ENCODE measurements at regions not wholly inside any gene's neighbourhood (a gene's known extent, or its start where the extent isn't known, plus 50 kb on each side); places are given as distances from the start of the nearest gene placed in this dataset.
"Not testable (repeated sequence)": the region's sequence is repeated elsewhere in the genome, so short reads cannot be mapped to it uniquely, and the experiment has no call there.

- DNase-seq, result not testable (repeated sequence)
Measured at GRCh38 chr11:67940440-67940839, 63.5 kb downstream of the UNC93B1 start.

DNA sequence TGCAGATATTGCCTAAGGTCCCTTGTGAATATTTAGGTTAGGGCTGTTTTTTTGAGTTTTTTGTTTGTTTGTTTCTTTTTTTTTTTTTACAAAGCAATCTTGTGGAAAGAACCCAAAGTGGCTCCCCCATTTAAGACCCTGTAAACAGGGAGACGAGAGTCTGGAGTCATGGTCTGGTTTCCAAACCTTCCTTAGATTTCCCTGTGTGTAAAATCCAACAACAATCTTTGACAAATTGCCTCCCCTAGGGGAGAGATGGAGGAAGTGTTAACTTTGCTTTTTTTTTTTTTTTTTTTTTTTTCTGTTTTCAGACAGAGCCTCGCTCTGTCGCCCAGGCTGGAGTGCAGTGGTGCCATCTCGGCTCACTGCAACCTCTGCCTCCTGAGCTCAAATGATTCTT lies 64.9 kb downstream of the UNC93B1 start:
- not testable (repeated sequence) for DNase-seq

DNA sequence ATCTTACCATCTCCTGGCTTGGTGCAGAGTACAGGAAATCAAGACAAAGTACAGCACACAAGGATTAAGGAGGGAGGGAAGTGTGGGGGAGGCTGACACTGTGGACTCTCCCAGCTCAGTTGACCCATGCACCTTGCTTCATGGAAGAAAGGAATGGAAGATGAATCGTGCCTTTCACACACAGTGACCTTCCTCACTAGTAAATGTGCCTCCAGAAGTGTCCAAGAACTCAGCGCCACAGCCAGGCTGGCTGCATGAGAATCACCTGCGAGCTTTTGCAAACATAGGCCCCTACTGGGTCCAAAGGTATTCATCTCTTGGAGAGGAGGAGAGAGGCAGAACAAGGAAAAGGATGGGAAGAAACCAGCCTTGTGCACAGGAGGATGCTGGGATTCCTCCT lies 65.5 kb downstream of the UNC93B1 start:
- not testable (repeated sequence) for DNase-seq

DNA sequence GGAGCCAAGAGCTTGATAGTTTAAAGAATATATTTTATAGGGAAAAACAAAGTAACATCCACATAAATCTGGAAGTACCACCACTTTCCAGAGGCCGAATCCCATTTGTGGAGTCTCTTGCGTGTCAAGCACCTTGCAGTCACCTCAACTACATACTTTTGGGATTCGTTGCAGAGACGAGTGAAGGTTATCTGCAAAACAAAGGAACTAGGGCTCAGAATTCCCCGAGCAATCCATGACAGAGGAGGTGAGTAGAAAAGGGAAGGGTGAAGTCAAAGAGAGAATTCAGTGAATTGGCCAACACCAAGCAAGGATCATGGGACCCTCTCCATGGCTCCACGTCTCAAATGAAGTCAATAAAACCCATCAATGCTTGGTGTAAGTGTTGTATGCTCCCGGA lies 80.3 kb downstream of the UNC93B1 start:
- DNase-seq, result not testable (repeated sequence)

DNA sequence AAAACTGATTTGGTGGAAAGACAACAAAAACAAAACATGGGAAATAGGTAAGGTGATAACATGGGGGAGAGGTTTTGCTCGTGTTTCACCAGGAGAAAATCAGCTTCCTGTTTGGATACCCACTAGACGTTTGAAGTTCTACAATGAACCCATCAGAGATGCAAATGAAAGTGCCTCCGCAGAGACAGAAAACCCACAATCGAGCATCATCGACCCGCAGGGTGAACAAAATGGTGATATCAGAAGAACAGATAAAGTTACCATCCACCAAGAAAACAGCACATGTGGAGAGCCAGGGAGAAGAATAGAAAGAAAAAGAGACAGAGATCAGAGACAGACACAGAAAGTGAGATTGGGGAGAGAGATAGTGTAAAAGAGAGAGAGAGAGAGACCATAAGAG lies 83.4 kb downstream of the UNC93B1 start:
- DNase-seq, result not testable (repeated sequence)

DNA sequence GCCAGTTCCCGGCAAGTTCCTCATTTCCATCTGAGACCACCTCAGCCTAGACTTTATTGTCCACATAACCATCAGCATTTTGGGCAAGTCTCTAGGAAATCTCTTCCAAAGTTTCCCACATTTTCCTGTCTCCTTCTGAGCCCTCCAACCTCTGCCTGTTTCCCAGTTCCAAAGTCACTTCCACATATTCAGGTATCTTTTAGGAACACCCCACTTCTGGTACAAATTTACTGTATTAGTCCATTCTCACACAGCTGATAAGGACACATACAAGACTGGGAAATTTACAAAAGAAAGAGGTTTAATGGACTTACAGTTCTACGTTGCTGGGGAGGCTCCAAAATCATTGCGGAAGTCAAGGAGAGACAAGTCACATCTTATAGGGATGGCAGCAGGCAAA lies 91.7 kb downstream of the UNC93B1 start:
- not testable (repeated sequence) for DNase-seq

- DNase-seq, result not testable (repeated sequence)
Measured at GRCh38 chr11:67911211-67911610, 92.7 kb downstream of the UNC93B1 start.

DNA sequence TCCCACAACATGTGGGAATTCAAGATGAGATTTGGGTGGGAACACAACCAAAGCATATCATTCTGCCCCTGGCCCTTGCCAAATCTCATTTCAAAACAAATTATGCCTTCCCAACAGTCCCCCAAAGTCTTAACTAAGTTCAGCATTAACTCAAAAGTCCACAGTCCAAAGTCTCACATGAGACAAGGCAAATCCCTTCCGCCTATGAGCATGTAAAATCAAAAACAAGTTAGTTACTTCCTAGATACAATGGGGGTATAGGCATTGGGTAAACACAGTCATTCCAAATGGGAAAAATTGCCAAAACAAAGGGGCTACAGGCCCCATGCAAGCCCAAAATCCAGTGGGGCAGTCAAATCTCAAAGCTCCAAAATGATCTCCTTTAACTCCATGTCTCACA lies 93.1 kb downstream of the UNC93B1 start:
- not testable (repeated sequence) for DNase-seq

DNA sequence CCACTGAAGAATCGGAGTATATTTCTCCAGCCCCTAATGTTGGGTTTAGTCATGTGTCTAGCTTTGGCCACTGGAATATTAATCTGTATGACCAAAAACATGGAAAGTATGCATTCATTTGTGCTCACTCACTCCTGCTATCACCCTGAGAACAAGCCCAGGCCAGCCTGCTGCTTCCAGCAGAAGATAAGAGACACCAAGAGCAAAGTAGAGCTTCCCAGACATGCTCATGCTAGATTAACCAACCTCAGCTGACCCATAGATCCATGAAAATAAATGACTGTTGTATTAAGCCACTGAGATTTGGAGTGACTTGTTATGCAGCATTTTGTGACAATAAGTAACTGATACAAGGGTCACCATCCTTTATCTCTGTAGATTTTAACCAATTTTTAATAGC lies 96.9 kb downstream of the UNC93B1 start:
- not testable (repeated sequence) for DNase-seq

- DNase-seq, result not testable (repeated sequence)
Measured at GRCh38 chr11:67899462-67899861, 104.4 kb downstream of the UNC93B1 start.

DNA sequence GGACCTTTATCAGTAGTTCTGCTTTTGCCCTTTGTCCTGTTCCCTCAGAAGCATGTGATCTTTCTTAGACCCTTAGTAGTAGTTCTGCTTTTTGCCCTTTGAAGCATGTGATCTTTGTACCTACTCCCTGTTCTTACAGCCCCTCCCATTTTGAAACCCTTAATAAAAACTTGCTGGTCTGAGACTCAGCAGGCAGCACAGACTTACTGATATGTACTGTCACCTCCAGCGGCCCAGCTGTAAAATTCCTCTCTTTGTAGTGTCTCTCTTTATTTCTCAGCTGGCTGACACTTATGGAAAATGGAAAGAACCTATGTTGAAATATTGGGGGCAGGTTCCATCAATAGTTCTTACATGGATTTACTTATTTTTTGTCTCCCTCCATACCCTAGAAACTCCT lies 110.4 kb downstream of the UNC93B1 start:
- not testable (repeated sequence) for DNase-seq

- not testable (repeated sequence) for DNase-seq
Measured at GRCh38 chr11:67889646-67890045, 114.3 kb downstream of the UNC93B1 start.

GRCh38 chr11:67888056-67888455 lies 115.8 kb downstream of the UNC93B1 start:
- DNase-seq, result not testable (repeated sequence)

DNA sequence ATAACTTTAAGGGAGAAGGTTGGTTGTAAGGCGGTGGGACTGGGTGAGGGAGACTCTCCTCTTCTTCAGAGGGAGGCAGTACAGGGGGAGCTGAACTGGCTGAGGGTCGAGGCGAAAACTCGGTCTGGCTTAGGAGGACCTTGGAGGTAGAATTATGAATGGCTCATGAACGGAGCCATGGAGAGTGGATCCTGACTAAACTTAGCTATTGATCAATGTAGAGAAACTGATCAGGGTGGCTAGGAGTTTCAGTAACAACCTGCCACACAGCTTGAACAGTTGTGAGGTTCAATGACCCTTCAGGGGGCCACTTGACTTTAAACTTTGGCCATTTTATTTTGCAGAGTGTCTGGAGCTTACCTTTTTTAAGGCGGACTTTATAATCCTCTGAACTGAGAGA lies 117.2 kb downstream of the UNC93B1 start:
- DNase-seq, result not testable (repeated sequence)

DNA sequence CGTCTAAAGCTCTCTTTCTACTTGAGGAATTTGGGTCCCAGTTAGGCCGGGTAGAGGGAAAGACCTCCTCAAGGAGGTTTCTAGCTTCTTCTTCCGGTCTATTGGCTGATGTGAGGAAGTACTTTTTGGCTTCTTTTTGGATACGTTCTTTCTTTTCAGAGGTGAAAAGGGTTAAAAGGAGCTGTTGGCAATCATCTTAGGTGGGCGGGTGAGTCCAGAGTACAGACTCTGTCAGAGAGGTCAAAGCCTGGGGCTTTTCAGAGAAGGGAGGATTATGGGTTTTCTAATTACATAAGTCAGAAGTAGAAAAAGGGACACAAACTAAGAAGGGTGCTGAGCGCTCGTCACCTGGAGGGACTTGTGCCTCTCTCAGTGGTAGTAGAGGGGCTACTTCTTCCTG lies 117.7 kb downstream of the UNC93B1 start:
- DNase-seq, result not testable (repeated sequence)

GRCh38 chr11:67885574-67885973 lies 118.3 kb downstream of the UNC93B1 start:
- not testable (repeated sequence) for DNase-seq

GRCh38 chr11:67884761-67885558 lies 118.9 kb downstream of the UNC93B1 start:
- not testable (repeated sequence) for DNase-seq

DNA sequence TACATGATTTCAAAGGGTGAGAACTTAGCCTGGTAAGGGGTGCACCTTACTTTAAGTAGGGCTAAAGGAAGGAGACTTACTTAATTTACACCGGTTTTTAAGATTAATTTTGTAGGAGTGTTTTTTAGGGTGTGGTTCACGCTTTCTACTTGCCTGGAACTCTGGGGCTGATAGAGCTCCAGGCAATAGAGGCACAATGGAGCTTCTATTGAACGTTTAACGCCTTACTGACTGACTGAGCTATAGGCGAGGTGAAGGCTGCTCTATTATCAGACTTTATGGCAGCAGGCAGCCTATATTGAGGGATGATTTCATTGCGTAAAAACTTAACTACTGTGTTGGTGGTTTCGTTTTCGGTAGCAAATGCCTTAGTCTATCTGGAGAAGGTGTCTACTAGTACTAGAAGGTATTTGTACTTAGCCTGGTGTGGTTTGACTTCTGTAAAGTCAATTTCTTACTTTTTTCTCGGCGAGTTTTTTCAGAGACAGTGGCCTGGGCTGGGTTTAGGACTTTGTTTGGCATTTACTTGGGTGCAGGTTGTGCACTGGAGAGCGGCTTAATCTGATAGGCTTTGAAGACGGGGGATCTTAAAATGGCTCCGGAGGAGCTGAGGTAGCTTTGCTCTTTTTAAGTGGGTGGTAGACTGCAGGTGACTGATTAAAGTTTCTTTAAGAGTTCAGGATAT lies 119.7 kb downstream of the UNC93B1 start:
- not testable (repeated sequence) for DNase-seq

- DNase-seq, result not testable (repeated sequence)
Measured at GRCh38 chr11:67882304-67882703, 121.6 kb downstream of the UNC93B1 start.

- DNase-seq, result not testable (repeated sequence)
Measured at GRCh38 chr11:67881836-67882235, 122.1 kb downstream of the UNC93B1 start.

DNA sequence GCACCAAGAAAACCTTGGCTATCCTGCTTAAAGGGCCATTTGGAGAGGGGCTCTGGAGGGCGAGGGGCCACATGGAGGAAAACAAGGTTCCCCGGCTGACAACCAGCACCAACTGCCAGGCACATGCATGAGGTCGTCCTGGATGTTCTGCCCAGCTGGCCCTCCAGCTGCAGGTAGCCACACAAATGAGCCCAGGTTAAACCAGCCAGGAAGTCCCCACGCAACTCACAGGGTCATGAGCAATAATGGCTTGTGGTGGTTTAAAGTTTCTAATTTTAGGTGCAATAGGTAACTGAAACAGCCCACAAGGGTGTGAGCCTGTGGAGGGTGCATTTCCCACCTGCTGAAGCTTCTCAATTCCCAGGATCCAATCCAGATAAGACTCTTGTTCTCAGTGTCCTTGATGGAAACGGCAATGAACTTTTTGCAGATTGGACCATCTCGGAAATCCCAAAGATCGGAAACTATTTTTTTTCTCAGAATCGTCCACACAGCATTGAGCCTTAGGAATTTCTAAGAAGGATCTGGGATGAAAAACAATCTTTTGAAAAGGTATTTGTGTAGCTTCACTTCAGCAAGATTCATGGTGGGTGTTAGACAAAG lies 123.2 kb downstream of the UNC93B1 start:
- DNase-seq, result not testable (repeated sequence)

DNA sequence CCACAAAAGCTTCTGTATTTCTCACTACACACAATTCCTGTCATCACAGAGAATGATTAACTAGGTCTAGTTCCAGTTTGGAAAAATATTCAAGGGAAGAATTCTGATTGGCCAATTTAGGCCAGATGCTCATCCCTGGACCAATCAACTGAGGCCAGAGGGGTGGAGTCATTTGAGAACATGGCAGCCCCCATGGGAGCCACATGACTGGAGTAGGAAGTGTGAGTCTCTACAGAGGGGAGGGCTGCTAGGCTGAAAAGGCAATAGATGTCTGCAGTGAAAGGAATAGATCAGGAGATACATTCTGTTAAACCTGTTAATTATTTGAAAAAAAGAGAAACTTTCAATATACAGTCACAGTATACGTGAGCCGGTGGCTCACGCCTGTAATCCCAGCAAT lies 125.2 kb downstream of the UNC93B1 start:
- not testable (repeated sequence) for DNase-seq

DNA sequence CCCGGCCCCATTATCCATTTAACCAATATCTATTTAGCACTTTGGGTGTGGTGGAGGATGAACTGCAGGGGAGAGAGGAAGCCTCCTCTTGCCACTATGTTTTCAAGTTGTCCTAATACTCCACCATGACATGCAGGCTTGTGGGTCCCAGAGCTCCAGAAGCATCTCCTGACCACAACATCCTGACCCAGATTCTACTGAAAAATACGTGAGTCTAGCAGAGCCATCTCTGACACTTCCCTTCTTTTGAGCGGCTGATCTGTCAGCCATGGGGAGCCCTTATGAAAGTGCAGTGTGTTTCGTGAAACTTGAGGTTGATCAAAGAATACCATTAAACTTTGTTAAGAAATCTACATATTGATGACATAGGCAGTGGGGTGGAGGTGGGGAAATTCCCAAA lies 126.6 kb downstream of the UNC93B1 start:
- not testable (repeated sequence) for DNase-seq

DNA sequence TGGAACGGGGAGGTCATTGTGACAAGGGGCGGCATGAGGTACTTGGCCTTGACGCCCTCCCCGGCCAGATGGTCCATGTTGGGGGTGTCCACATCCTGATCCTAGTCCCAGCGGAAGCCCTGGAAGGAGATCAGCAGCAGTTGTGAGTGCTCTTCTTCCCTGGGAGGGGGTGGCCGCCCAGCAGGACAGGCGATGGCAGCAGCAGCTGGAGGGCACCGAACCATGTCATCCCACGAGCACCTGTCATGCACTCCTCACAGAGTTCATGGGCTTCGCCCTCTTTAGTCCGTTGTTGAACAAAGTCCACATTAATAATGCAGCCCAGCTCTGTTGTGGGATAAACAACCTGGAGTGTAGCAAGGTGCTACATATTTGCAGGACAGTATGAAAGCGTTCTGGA lies 130.7 kb downstream of the UNC93B1 start:
- DNase-seq, result not testable (repeated sequence)

Data from hippocampal formation (tissue), 2 donors.